Osteocyte (in vitro differentiated cells): ENCODE measurements at regions not wholly inside any gene's neighbourhood (a gene's known extent, or its start where the extent isn't known, plus 50 kb on each side); places are given as distances from the start of the nearest gene placed in this dataset.
A peak's percentile ranks its signal among the peaks of the same experiment; 100 is the strongest.

Experiments used
- DNase-seq: peaks from one replicate; pipeline ENCODE4 v3.0.0; 2021; ENCODE audit warnings: mixed read lengths; ENCODE audit not compliant: unreplicated experiment; ENCODE audit errors: extremely low spot score
- H3K27ac Mint-ChIP-seq: one replicate; pipeline ENCODE4 v1.8.0; 2021; ENCODE audit warnings: mild to moderate bottlenecking, mixed read lengths; ENCODE audit not compliant: unreplicated experiment
- H3K27me3 Mint-ChIP-seq: one replicate; pipeline ENCODE4 v1.8.0; 2021; ENCODE audit warnings: mixed read lengths; ENCODE audit not compliant: unreplicated experiment
- H3K36me3 Mint-ChIP-seq: one replicate; pipeline ENCODE4 v1.8.0; 2021; ENCODE audit warnings: mixed read lengths; ENCODE audit not compliant: unreplicated experiment
- H3K4me1 Mint-ChIP-seq: one replicate; pipeline ENCODE4 v1.8.0; 2021; ENCODE audit warnings: mixed read lengths; ENCODE audit not compliant: unreplicated experiment
- H3K4me3 Mint-ChIP-seq: one replicate; pipeline ENCODE4 v1.8.0; 2021; ENCODE audit warnings: mild to moderate bottlenecking, moderate library complexity, mixed read lengths; ENCODE audit not compliant: unreplicated experiment
- H3K9me3 Mint-ChIP-seq: one replicate; pipeline ENCODE4 v1.8.0; 2021; ENCODE audit warnings: mixed read lengths; ENCODE audit not compliant: unreplicated experiment
- CTCF ChIP-seq: fragments of 200-600 bp; sonication (generic); IDR thresholded peaks from 2 replicates; pipeline ENCODE4 v1.5.0; 2021; ENCODE audit warnings: antibody characterized with exemption, mild to moderate bottlenecking, moderate library complexity

GRCh38 chr5:148719605-148720004, 65.3 kb upstream of the HTR4 start:
- Mint-ChIP-seq H3K36me3 (no peaks in the 10 kb centered on the region), H3K27me3 (peaks cover 75% of the 10 kb centered on the region), H3K27ac (no peak overlapping the region), H3K9me3 (no peaks in the 10 kb centered on the region), H3K4me3 (no peak overlapping the region), H3K4me1 (no peaks in the 10 kb centered on the region)
- DNase-seq = no peak
- TF ChIP-seq CTCF = no peak

GRCh38 chr5:148720257-148720656, 65.9 kb upstream of the HTR4 start:
- no peak for DNase-seq
- Mint-ChIP-seq H3K4me3 (no peak overlapping the region), H3K36me3 (no peaks in the 10 kb centered on the region), H3K27ac (no peak overlapping the region), H3K9me3 (no peaks in the 10 kb centered on the region), H3K4me1 (no peaks in the 10 kb centered on the region), H3K27me3 (peaks cover 75% of the 10 kb centered on the region)
- TF ChIP-seq CTCF = no peak

- Mint-ChIP-seq H3K27ac (no peak overlapping the region), H3K36me3 (no peaks in the 10 kb centered on the region), H3K9me3 (no peaks in the 10 kb centered on the region), H3K4me3 (no peak overlapping the region), H3K4me1 (no peaks in the 10 kb centered on the region), H3K27me3 (peaks cover 84% of the 10 kb centered on the region)
- TF ChIP-seq CTCF = no peak
- no peak for DNase-seq
These were observed 68.8 kb upstream of the HTR4 start for GRCh38 chr5:148723143-148723542.

- no peak for TF ChIP-seq CTCF
- peaks cover 68% of the 10 kb centered on the region for H3K27me3 Mint-ChIP-seq
- DNase-seq = no peak
- no peaks in the 10 kb centered on the region for H3K9me3 Mint-ChIP-seq
- no peaks in the 10 kb centered on the region for H3K36me3 Mint-ChIP-seq
- no peak overlapping the region for H3K27ac Mint-ChIP-seq
- peaks cover 11% of the 10 kb centered on the region for H3K4me1 Mint-ChIP-seq
- H3K4me3 Mint-ChIP-seq = no peak overlapping the region
These were observed 71.3 kb upstream of the HTR4 start for GRCh38 chr5:148725675-148726074.

GRCh38 chr5:148729182-148729581, 74.9 kb upstream of the HTR4 start:
- DNase-seq = no peak
- Mint-ChIP-seq H3K27me3 (peaks cover 51% of the 10 kb centered on the region), H3K4me1 (peaks cover 20% of the 10 kb centered on the region), H3K4me3 (no peak overlapping the region), H3K9me3 (no peaks in the 10 kb centered on the region), H3K27ac (no peak overlapping the region), H3K36me3 (no peaks in the 10 kb centered on the region)
- peak; percentile 23 for TF ChIP-seq CTCF
